ENCODE measurements at regions not wholly inside any gene's neighbourhood (a gene's known extent, or its start where the extent isn't known, plus 50 kb on each side); places are given as distances from the start of the nearest gene placed in this dataset.
"Not testable (repeated sequence)": the region's sequence is repeated elsewhere in the genome, so short reads cannot be mapped to it uniquely, and the experiment has no call there.

DNA sequence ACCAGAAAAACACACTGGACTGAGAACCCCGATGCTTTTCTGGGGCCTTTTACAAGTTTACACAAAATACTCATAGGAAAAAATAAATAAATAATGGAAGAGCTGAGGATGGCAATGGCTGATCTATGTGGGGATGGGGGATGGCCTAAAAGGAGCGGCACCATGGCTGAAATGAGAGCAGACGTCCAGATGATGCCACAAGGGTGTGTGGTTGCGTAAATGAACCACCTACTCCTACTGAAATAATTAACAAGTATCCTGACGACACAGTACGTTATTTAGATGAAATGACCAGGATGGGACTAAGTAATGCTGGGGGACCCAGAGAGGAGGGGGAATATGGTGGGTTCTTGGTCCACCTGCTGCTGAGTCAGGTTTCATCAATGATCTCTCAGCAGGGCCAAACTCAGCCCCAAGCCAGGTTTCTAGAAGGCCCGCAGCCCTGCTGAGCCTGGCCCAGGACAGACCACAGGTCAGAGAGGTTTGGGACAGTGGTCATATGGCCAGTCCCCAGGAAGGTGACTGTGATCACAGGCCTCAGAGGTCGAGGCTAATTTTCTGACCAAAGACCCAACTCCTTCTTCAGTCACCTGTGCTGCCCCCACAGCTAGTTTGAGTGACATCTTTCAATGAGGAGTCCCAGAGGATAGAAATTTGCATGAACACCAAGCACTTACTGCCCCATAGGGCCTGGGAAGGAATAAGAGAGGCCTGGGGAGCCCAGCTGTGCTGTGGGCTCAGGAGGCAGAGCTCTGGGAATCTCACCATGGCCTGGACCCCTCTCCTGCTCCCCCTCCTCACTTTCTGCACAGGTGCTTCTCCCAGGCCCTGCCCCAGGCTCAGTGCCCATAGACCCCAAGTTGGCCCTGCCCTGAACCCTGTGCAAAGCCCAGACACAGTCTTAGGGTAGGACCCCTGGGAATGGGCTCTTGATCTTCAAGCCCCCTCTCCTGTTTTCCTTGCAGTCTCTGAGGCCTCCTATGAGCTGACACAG is 76.3 kb upstream of the IGLL5 start:
- FAIRE-seq = no peak

DNA sequence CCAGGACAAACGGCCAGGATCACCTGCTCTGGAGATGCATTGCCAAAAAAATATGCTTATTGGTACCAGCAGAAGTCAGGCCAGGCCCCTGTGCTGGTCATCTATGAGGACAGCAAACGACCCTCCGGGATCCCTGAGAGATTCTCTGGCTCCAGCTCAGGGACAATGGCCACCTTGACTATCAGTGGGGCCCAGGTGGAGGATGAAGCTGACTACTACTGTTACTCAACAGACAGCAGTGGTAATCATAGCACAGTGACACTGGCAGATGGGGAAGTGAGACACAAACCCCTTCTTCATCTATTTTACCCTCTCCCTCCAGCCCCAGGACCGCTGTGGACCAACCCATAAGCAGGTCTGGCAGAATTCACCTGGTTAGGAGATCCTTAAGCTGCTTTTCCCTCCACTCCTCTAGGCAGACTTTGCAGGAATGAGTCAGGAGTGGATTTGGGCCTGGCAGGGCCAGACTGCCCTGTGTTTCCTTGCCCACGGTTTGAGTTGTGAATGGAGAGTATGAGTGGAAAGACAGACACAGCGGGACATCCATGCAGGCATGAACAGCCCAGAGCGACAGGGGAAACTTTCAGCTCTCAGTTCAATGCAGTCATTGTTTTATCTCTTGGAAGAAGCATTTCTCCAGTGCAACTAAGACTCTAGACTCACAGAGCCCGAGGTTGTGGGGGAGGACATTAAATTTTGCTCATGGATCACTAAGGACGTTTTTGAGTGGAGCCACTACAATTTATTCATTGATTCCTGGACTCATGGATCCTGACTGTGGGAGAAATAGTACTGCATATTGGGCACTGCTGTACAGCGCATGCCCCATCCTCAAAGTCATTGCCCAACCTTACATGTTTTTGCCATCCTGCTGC is 75.3 kb upstream of the IGLL5 start:
- FAIRE-seq = no peak

DNA sequence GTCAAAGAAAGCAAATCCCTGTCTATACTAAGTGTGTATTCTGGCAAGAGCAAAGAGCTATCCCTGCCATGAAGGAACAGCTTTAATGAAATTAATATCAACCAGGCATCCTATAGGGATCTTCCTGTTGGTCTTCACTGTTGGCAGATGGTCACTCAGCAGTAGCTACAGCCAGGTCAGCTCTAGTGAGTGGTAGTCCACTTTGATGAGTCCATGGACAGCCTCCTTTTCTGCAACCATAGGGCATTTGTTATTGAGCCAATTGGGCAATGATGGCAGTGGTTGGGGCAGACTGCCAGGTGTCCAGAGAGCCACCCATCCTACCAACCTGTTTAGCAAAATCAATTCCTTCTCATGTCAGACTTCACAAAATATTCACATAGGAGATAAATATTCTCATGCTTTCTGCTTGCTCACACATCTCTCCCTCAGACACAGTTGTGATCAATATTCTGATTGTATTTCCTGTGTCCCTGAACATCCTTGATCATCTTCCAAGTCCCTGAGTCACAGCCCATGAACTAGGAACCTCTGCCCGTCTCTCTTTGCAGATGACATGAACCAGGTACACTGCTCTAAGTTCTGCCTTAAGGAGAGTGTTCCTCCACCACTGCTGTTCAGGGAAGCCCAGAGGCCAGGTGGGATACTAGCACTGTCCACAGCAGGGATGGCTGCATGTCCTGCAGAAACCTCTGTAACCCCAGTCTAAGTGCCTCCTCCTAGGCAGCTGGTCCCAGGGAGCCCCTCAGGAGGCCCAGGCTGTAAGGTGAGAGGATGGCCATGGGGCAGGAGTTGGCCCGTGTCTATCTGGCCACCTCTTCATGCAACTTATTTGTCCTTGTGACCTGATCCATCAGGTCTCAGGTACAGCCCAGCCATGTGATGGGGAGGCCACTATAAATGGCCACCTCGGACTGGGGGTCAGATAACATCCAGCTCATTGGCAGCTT is 74.2 kb upstream of the IGLL5 start:
- FAIRE-seq = no peak

DNA sequence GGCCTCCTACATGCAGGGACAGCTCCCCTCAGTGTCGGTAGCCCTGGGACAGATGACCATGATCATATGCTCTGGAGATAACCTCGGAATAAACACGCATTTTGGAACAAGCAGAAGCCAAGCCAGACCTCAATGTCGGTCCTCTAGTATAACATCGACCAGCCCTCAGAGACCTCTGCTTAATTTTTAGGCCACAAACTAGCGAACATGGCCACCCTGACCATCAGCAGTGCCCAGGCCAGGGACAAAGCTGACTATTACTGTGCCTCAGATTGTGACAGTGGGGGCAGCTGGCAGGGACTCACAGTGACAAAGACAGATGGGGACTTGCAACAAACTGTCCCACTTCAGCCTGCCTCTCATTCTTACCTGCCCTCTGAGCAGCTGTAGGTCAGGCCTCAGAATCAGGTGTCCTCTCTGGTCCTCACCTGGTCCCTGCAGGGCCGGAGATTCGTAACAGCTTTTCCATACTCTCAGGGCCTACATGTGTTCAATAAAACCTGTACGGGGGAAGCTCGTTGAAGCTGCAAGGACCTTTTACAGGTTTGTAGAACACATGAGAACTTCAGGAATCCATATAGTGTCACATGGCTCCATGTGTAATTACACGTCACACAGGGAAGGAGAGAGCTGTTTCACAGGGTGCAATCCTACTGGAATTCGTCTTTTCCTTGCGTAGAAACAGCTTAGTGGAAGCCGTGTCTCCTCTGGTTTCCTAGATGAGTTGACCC is 72.8 kb upstream of the IGLL5 start:
- FAIRE-seq = no peak

DNA sequence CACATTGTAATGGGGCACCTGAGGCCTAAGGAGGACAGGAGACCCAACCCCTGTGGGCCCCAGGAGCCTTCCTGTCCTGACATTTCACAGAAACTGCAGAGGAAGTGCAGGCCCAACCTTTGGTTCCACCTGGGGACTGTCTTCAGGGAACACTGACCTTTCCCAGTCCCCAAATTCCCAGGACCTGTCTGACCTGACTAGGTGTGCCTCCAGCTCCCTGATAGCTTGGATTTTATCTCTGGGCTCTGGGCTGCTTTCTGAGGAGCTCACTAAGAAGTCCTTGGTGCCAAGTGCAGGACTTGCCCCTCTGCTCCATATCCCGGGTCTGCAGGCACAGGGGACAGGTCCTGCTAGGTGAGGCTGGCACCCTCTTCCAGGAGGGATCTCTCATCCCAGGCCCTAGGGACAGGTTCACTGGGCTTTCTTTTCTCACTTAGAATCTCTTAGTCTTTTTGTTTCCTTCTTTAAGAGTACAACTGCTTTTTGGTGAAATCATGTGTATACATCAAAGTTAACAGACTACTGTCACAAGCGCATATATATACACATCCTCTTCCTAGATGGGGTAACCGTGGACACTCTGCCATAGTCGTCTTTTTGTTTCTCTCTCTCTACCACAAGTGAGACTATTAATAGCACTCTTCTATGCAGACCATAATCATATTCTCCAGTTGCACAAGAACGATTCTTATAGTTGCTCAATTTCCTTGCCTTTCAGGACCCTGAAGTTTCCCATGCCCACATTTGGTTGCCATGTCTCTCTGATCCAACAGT is 72.0 kb upstream of the IGLL5 start:
- FAIRE-seq = no peak

DNA sequence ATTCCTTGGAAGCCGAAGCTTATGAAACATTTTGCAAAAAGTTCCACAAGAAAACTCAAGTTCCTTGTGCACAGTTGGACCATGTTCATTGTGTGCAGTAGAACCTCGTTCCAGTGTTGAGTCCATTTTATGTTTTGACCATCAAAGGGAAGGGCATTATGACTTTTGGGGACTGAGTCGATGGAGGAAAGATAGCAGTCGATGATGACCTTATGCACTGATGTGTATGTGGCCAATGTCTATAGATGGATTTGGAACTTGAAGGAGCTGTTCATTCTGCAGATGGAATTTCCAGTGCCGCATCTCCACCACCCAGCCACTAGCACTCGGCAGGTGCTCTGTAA is 71.5 kb upstream of the IGLL5 start:
- no peak for FAIRE-seq

DNA sequence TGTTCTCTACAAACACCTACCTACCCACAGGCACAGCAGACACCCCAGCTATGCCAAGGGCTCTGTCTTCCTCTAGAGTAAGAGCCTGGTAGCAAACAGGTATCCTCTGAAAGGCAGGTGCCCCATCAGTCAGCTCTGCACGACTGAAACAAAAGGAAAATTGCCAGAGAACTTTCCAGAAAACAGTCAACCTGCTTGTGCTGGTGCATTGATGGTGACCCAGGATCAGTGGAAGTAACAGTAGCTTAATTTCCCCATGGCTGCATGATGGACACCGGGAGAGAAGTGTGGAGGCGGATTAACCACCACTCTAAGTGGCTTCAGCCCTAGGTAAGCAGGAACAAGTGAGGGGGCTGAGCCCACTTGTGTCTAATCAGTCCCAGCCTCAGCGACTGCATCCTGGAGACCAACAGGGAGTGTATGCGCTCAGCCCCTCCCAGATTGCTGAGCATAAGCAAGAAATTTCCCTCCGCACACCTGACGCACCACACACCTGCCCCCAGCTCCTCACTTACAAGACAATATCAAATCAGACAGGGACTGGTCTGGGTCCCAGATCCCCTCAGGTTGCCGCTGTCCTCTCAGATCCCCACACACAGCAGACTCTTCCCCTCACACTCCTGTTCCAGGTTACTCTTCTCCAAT is 70.7 kb upstream of the IGLL5 start:
- no peak for FAIRE-seq

DNA sequence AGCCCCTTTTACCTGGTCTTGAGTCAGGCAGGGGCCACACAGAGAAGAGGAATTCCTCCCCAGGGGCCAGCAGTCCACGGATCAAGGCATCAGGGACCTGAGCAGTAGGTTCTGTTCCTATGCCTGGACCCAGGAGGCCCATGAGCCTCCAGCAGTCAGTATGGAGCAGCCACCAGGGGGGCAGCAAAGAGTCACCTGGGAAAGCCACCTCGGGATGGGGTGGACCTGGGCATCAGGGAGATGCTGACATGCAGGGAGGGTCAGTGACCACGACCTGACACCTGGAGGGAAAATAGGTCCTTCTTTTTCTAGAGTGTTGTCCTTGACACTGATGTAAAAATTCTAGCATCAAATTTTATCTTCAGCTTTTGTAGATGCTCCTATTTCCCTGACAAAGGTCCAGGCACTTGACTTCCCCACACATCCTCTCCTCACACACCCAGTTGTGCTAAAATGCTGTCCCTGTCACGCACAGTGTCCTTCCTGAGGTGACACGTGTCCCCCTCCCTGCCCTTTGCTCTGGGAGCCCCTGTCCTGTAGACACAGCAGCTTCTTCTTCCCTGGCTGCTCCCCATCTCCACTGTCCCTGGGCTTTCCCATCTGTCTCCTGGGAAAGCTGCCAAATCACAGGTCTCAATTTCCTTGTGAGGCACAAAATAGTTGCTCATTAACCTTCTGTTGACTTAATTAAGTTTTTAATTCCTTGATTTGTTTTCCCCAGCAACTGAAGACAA is 70.0 kb upstream of the IGLL5 start:
- FAIRE-seq = no peak

DNA sequence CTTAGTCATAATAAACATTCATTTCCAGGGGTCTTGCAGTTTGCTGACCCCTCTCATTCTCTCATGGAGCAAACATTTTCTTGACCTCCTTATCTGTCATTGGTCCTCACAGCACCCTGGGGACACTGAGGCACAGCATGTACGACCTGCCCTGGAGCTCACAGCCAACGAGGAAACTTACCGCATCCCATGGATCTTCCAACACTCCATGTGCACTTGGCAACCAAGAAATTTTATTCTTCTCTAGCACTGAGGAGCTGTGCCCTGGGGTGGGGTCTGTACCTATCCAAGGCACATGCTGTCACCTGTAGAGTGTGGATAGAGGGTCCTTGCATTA is 69.4 kb upstream of the IGLL5 start:
- FAIRE-seq = no peak

DNA sequence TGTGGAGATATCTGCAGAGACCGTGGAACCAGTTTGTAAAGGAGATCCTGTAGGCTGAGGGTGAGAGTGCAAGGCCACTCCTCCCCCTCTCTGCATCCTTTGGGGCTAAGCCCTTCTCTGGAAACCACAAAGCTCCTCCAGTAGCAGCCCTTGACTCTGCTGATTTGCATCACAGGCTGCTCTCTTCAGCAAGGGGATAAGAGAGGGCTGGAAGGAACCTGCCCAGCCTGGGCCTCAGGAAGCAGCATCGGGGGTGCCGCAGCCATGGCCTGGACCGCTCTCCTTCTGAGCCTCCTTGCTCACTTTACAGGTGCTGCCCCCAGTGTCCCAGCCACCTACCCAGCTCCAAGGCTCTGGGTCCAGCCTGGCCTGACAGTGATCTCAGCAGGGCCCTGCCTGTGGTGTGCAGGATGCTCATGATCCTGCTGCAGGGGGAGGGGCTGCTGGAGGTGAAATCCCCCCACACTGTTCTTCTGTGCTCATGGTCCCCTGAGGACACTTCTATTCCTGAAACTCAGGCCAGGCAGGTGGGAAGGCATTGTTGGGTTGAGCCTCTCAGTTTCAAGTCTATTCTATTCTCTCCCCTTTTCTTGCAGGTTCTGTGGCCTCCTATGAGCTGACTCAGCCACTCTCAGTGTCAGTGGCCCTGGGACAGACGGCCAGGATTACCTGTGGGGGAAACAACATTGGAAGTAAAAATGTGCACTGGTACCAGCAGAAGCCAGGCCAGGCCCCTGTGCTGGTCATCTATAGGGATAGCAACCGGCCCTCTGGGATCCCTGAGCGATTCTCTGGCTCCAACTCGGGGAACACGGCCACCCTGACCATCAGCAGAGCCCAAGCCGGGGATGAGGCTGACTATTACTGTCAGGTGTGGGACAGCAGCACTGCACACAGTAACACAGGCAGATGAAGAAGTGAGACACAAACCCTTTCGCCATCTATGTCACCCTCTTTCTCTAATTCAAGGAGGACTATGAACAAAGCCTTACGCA is 68.5 kb upstream of the IGLL5 start:
- no peak for FAIRE-seq

DNA sequence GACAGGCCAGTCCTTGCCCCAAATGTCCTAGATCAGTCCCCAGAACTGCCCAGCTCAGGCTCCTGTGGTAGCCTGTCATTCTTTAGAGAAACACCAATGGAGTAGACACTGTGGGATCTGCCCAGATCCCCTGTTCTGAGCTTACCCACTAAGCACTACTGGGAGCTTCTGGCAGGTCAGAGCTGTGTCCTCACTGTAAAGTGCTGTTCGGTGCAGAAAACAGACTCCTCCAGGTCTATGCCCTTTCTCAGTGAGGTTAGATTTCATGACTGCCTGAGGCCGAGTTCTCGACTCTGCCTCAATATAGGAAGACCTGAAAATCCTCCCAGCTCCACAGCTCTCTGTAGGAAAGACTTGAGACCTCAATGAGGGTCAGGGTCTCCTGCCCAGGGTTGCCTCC is 67.5 kb upstream of the IGLL5 start:
- no peak for FAIRE-seq

DNA sequence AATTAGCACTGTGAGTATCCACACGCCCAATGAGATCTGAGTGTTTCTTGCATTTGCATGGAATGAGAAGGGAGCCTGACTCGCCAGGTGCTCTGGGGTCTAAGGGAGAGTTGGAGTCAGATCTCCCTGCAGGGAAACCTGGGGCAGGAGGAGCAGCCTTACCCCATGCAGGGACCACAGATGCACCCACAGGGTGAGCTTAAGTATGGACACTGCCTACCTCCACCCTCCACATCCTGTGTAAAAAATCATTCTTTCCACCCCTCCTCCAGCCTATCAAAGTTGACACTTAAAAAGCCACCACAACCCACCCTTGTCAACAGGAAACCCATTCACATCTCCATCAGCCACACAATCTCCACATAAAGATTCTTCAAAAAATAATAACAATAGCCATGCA is 67.0 kb upstream of the IGLL5 start:
- no peak for FAIRE-seq

DNA sequence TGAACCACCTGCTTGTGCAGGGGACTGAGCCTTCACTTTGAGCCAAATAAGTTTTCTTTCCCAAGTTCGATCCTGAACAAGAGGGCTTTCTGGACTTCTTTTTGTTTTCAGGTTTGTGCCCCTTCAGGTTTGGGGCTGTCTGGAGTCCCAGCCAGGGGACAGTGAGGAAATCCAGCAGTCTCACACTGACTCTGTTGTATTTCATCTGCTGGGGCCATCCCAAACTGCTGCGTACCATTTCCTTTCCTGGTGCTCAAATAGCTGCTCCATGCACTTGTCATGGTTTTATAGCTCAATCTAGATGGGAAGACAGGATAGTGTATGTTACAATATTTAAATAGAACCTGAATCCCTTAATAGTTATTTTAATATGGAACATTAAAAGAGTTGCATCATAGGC is 66.3 kb upstream of the IGLL5 start:
- FAIRE-seq = no peak

DNA sequence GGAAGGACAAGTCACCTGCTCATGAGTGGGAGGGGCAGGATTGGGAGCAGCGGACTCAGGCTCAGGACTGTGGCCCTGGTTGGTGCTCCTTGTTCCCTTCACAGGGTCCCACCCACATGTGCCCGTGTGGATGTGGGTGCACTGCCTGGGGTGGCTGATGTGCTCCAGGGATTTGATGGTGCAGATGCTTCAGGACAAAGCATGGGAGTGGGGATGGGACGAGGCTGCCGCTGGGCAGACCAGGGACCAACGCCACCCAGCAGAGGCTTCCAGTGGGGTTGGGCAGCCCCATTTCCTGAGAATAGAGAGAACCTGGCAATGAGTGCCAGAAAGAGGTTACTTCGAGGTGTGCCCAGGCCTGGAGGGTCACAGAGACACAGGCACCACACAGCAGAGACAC is 65.5 kb upstream of the IGLL5 start:
- no peak for FAIRE-seq

DNA sequence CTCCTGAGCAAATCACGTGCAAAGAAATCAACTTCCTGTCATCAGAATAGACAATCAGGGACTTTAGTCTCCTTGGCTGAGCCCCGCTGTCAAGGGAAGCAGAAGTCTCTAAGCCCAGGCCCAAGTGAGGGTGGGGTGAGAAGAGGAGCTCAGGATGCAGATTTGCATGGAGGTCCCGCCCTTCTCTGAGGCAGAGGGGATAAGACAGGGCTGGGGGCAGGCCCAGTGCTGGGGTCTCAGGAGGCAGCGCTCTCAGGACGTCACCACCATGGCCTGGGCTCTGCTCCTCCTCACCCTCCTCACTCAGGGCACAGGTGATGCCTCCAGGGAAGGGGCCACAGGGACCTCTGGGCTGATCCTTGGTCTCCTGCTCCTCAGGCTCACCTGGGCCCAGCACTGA is 65.1 kb upstream of the IGLL5 start:
- FAIRE-seq = not testable (repeated sequence)

DNA sequence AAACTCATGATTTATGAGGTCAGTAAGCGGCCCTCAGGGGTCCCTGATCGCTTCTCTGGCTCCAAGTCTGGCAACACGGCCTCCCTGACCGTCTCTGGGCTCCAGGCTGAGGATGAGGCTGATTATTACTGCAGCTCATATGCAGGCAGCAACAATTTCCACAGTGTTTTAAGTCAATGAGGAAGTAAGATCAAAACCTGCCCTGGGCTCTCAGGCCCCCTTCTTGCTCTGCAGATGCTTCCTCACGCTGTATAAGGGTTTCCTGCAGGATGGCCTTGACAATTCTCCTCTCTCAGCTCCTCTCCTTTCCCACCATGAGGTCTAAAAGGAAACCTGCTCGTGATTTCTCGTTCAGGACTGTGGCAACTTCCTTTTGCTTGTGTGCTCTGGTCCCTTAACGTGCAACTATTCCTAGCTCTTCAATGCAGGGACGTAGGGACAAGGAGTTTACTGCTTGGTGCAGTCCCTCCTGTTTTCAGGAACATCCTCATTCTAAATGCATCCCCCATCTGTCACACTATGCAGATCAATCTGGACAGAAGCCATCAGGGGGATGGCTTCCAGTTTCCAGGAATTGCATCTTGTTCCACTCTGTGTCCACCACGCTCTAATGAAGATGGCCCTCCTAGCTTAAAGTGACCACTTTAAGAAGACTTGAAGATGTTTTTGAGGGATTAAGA is 64.3 kb upstream of the IGLL5 start:
- no peak for FAIRE-seq

DNA sequence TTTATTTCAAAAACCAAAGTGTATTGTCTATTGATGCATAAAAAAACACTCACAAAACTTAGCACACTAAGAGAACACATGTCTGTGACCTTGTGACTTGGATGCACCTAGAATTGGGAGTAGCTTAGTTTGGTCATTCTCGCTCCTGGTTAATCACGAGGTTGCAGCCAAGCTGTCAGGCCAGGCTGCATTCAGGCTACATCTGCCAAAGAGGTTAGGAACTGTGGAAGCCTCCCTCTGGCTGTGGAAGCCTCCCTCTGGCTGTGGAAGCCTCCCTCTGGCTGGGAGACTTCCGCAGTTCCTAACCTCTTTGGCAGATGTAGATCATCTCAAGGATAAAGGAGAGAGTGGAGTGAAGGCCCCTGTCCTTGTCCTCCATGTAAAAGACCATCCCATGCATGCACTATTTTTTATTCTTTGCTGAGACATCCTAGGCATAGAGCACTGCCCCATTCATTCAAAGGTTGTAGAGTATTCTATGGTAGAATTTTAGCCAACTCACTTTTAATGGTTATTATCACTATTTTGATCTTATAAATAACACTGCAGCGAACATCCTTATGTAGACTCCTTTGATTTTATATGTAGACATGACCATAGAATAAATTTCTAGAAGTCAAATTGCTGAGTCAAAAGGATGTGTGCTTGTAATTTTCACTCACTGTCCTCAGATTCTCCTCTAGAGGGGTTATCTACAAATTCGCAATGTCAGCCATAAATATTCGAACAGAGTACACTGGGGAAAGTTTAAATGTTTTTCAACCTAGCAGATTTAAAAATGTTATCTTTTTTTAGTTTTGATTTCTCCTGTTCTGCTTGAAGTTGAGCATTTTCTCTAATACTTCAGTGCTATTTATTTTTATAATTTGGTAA is 63.0 kb upstream of the IGLL5 start:
- FAIRE-seq = no peak

Measured in endometrium (tissue), 2 donors.